ENCODE measurements at regions not wholly inside any gene's neighbourhood (a gene's known extent, or its start where the extent isn't known, plus 50 kb on each side); places are given as distances from the start of the nearest gene placed in this dataset.

GRCh38 chr3:144312702-144313101, 341.1 kb downstream of the DIPK2A start:
- Histone ChIP-seq H3K4me3 (no peak overlapping the region), H3K36me3 (no peaks in the 10 kb centered on the region), H3K27me3 (no peaks in the 10 kb centered on the region), H3K9me3 (no peaks in the 10 kb centered on the region), H3K27ac (no peak overlapping the region), H3K4me1 (no peaks in the 10 kb centered on the region)
- TF ChIP-seq POLR2AphosphoS5 (IDR thresholded peaks at IDR 0.05; ENCODE audit: insufficient read depth in 1 of 2, low read depth in 1 of 2) (no peak), POLR2A (IDR thresholded peaks at IDR 0.05) (no peak), CTCF (IDR thresholded peaks at IDR 0.05) (no peak)
- DNase-seq (ENCODE audit: extremely low spot score in 2 of 2), result no peak
- intact Hi-C loops (cut with DNase I), result no loop called here

GRCh38 chr3:144314946-144315345, 343.3 kb downstream of the DIPK2A start:
- Histone ChIP-seq H3K36me3 (no peaks in the 10 kb centered on the region), H3K27ac (no peak overlapping the region), H3K27me3 (no peaks in the 10 kb centered on the region), H3K9me3 (no peaks in the 10 kb centered on the region), H3K4me1 (no peaks in the 10 kb centered on the region), H3K4me3 (no peak overlapping the region)
- intact Hi-C loops (cut with DNase I), result no loop called here
- no peak for DNase-seq (ENCODE audit: extremely low spot score in 2 of 2)
- TF ChIP-seq POLR2AphosphoS5 (IDR thresholded peaks at IDR 0.05; ENCODE audit: insufficient read depth in 1 of 2, low read depth in 1 of 2), result no peak
- TF ChIP-seq POLR2A (IDR thresholded peaks at IDR 0.05), result no peak
- no peak for TF ChIP-seq CTCF (IDR thresholded peaks at IDR 0.05)

- Histone ChIP-seq H3K4me1 (no peaks in the 10 kb centered on the region), H3K36me3 (no peaks in the 10 kb centered on the region), H3K27ac (no peak overlapping the region), H3K4me3 (no peak overlapping the region), H3K27me3 (no peaks in the 10 kb centered on the region), H3K9me3 (no peaks in the 10 kb centered on the region)
- no peak for DNase-seq (ENCODE audit: extremely low spot score in 2 of 2)
- TF ChIP-seq POLR2A (IDR thresholded peaks at IDR 0.05) (no peak), POLR2AphosphoS5 (IDR thresholded peaks at IDR 0.05; ENCODE audit: insufficient read depth in 1 of 2, low read depth in 1 of 2) (no peak), CTCF (IDR thresholded peaks at IDR 0.05) (no peak)
- intact Hi-C loops (cut with DNase I), result no loop called here
These were observed 346.3 kb downstream of the DIPK2A start for GRCh38 chr3:144317961-144318360.

- TF ChIP-seq CTCF (IDR thresholded peaks at IDR 0.05) (no peak), POLR2A (IDR thresholded peaks at IDR 0.05) (no peak), POLR2AphosphoS5 (IDR thresholded peaks at IDR 0.05; ENCODE audit: insufficient read depth in 1 of 2, low read depth in 1 of 2) (no peak)
- no peak for DNase-seq (ENCODE audit: extremely low spot score in 2 of 2)
- intact Hi-C loops (cut with DNase I), result no loop called here
These were observed 352.5 kb downstream of the DIPK2A start for GRCh38 chr3:144324076-144324475.

GRCh38 chr3:144332868-144333267, 361.2 kb downstream of the DIPK2A start:
- Histone ChIP-seq H3K36me3 (no peaks in the 10 kb centered on the region), H3K4me1 (no peaks in the 10 kb centered on the region), H3K9me3 (no peaks in the 10 kb centered on the region), H3K27ac (no peak overlapping the region), H3K27me3 (no peaks in the 10 kb centered on the region), H3K4me3 (no peak overlapping the region)
- TF ChIP-seq POLR2A (IDR thresholded peaks at IDR 0.05) (no peak), CTCF (IDR thresholded peaks at IDR 0.05) (no peak), POLR2AphosphoS5 (IDR thresholded peaks at IDR 0.05; ENCODE audit: insufficient read depth in 1 of 2, low read depth in 1 of 2) (no peak)
- no peak for DNase-seq (ENCODE audit: extremely low spot score in 2 of 2)
- intact Hi-C loops (cut with DNase I), result no loop called here

More at GRCh38 chr3:144324076-144324475, 352.5 kb downstream of the DIPK2A start:
- no peak overlapping the region for H3K27ac ChIP-seq
- H3K36me3 ChIP-seq, result no peaks in the 10 kb centered on the region
- no peaks in the 10 kb centered on the region for H3K9me3 ChIP-seq
- no peaks in the 10 kb centered on the region for H3K27me3 ChIP-seq
- H3K4me3 ChIP-seq, result no peak overlapping the region
- H3K4me1 ChIP-seq, result no peaks in the 10 kb centered on the region
